Neural progenitor cell (in vitro differentiated cells): ENCODE measurements at regions not wholly inside any gene's neighbourhood (a gene's known extent, or its start where the extent isn't known, plus 50 kb on each side); places are given as distances from the start of the nearest gene placed in this dataset.

Experiments
- DNase-seq: peaks from one replicate; pipeline ENCODE4 v3.0.0-alpha.2; 2016; ENCODE audit warnings: low spot score
- H2AFZ ChIP-seq: fragments of 200-600 bp; sonication (generic); replicated peaks from 2 replicates; pipeline ENCODE4 v1.6.1; 2016; ENCODE audit warnings: antibody characterized with exemption
- H3F3A ChIP-seq: fragments of 200-600 bp; sonication (generic); 2 replicates; pipeline ENCODE4 v1.6.1; 2016; ENCODE audit warnings: antibody characterized with exemption, low read depth
- H3K27ac ChIP-seq: fragments of 200-600 bp; sonication (generic); 2 replicates; pipeline ENCODE4 v1.5.1; 2016; ENCODE audit warnings: mild to moderate bottlenecking
- H3K27me3 ChIP-seq: fragments of 200-600 bp; sonication (generic); 2 replicates; pipeline ENCODE4 v1.6.1; 2016; ENCODE audit warnings: mild to moderate bottlenecking, moderate library complexity
- H3K36me3 ChIP-seq: fragments of 200-600 bp; sonication (generic); 2 replicates; pipeline ENCODE4 v1.5.1; 2016
- H3K4me1 ChIP-seq: fragments of 200-600 bp; sonication (generic); 2 replicates; pipeline ENCODE4 v1.6.1; 2016; ENCODE audit warnings: mixed run types
- H3K4me2 ChIP-seq: fragments of 200-600 bp; sonication (generic); 2 replicates; pipeline ENCODE4 v1.6.1; 2016
- H3K4me3 ChIP-seq: fragments of 200-600 bp; sonication (generic); 2 replicates; pipeline ENCODE4 v1.5.1; 2016
- H3K79me2 ChIP-seq: fragments of 200-600 bp; sonication (generic); 2 replicates; pipeline ENCODE4 v1.6.1; 2016; ENCODE audit warnings: low read depth
- H3K9ac ChIP-seq: fragments of 200-600 bp; sonication (generic); 2 replicates; pipeline ENCODE4 v1.6.1; 2016
- H3K9me3 ChIP-seq: fragments of 200-600 bp; sonication (generic); 2 replicates; pipeline ENCODE4 v1.5.1; 2016; ENCODE audit warnings: low read depth
- H4K20me1 ChIP-seq: fragments of 200-600 bp; sonication (generic); 2 replicates; pipeline ENCODE4 v1.6.1; 2016; ENCODE audit warnings: low read depth
- H3K27ac Mint-ChIP-seq: 3 replicates; pipeline ENCODE4 v1.8.0; 2021; ENCODE audit warnings: mixed read lengths
- H3K27me3 Mint-ChIP-seq: 2 replicates; pipeline ENCODE4 v1.8.0; 2022; ENCODE audit warnings: low read depth, mild to moderate bottlenecking, inconsistent platforms, moderate library complexity, mixed read lengths; ENCODE audit not compliant: insufficient read depth
- H3K36me3 Mint-ChIP-seq: 3 replicates; pipeline ENCODE4 v1.8.0; 2021; ENCODE audit warnings: mixed read lengths
- H3K4me1 Mint-ChIP-seq: 3 replicates; pipeline ENCODE4 v1.8.0; 2021; ENCODE audit warnings: mixed read lengths
- H3K4me3 Mint-ChIP-seq: 3 replicates; pipeline ENCODE4 v1.8.0; 2021; ENCODE audit warnings: mild to moderate bottlenecking, moderate library complexity, mixed read lengths
- H3K9me3 Mint-ChIP-seq: 3 replicates; pipeline ENCODE4 v1.8.0; 2020; ENCODE audit warnings: mixed read lengths
- EZH2 ChIP-seq: fragments of 200-600 bp; sonication (generic); IDR thresholded peaks from 2 replicates; pipeline ENCODE4 v1.6.1; 2017; ENCODE audit warnings: antibody characterized with exemption, mild to moderate bottlenecking, moderate library complexity
- EZH2phosphoT487 ChIP-seq: fragments of 200-600 bp; sonication (generic); IDR thresholded peaks from 2 replicates; pipeline ENCODE4 v1.6.1; 2017; ENCODE audit warnings: antibody characterized with exemption
- TF ChIP-seq, protein P1 (sequence below): fragments of 200-600 bp; sonication (generic); IDR thresholded peaks from 2 replicates; pipeline ENCODE4 v1.5.1; 2017; ENCODE audit warnings: antibody characterized with exemption, mild to moderate bottlenecking

DNA sequence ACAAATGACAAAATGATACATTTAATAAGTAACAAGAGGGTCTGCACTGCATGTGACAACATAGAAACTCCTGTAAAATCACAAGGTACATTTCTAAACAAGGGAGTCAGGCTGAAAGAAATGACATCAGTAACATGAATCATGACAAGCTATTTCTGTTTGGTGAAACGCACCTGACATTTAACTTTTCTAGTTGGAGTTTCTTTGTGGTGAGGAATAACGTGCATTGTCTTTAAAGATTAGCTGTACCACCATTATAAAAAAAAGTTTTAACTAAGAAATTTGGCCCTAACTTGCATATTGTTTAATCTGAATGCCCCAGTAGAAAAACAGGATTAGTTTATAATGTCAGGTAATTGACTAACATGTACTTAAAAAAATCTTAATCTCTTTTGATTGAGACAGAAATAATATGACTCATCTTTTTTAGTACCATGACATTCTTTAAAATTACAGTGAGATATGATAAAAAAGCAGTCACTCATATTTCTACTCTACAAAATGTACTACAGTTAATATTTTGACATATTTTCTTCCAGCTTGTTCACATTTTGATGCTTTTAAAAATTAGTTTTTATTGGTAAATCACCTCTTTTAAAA, 418.2 kb downstream of the KLF12 start:
- DNase-seq, result no peak
- no peak overlapping the region for H3K4me2 ChIP-seq
- H2AFZ ChIP-seq, result no peak overlapping the region
- Mint-ChIP-seq H3K36me3 (peaks cover 24% of the 10 kb centered on the region), H3K4me1 (no peaks in the 10 kb centered on the region), H3K4me3 (no peak overlapping the region), H3K27me3 (no peaks in the 10 kb centered on the region), H3K9me3 (no peaks in the 10 kb centered on the region), H3K27ac (no peak overlapping the region)
- H3F3A ChIP-seq, result no peaks in the 10 kb centered on the region
- H3K4me1 ChIP-seq, result no peaks in the 10 kb centered on the region
- TF ChIP-seq EZH2phosphoT487 (no peak), EZH2 (no peak)
- TF ChIP-seq, protein P1, sequence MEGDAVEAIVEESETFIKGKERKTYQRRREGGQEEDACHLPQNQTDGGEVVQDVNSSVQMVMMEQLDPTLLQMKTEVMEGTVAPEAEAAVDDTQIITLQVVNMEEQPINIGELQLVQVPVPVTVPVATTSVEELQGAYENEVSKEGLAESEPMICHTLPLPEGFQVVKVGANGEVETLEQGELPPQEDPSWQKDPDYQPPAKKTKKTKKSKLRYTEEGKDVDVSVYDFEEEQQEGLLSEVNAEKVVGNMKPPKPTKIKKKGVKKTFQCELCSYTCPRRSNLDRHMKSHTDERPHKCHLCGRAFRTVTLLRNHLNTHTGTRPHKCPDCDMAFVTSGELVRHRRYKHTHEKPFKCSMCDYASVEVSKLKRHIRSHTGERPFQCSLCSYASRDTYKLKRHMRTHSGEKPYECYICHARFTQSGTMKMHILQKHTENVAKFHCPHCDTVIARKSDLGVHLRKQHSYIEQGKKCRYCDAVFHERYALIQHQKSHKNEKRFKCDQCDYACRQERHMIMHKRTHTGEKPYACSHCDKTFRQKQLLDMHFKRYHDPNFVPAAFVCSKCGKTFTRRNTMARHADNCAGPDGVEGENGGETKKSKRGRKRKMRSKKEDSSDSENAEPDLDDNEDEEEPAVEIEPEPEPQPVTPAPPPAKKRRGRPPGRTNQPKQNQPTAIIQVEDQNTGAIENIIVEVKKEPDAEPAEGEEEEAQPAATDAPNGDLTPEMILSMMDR, result no peak
- no peaks in the 10 kb centered on the region for H3K27me3 ChIP-seq
- H3K4me3 ChIP-seq, result no peak overlapping the region
- H3K9me3 ChIP-seq, result no peaks in the 10 kb centered on the region
- no peak overlapping the region for H3K9ac ChIP-seq
- no peaks in the 10 kb centered on the region for H4K20me1 ChIP-seq
- H3K27ac ChIP-seq, result no peak overlapping the region
- H3K36me3 ChIP-seq, result no peaks in the 10 kb centered on the region
- H3K79me2 ChIP-seq, result no peaks in the 10 kb centered on the region

DNA sequence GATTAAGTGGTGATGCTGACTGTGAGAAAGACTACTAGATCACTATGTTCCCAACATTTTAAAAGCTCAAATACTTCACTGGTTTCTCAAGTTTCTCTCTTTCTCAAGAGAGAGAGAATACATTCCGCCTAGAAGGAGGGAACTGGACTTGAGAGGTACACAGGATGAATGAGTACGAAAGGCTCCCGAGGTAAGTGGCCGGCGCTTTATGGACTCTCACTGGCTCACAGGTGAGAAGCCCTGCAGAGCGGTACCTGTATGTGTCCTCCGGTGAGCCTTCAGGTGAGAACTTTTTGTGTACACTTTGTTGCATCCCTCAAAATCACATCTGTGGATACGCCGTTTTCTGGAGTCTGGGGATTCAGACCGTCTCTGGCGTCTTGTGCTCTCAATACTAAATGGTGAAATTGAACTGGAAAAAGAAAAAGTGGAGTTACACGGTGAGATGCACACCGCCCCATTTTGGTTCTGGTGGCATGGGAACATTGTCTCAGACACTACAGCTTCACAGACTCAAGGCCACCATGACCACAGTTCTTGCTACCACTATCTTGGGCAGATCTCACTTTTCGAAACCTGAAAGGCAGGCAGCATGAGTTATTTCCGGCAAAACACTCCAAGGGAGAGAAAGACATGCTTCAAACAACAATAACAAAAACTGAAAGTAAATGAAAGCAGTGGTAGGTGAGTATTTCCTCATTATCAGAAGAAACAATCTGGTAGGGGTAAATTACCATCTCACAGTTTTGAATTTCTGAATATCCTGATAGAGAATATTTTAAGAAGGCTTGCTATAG, 418.9 kb downstream of the KLF12 start:
- Histone ChIP-seq H4K20me1 (no peaks in the 10 kb centered on the region), H3K27ac (no peak overlapping the region), H3K4me2 (no peak overlapping the region), H2AFZ (no peak overlapping the region), H3K79me2 (no peaks in the 10 kb centered on the region), H3K4me1 (no peaks in the 10 kb centered on the region), H3K4me3 (no peak overlapping the region), H3F3A (no peaks in the 10 kb centered on the region), H3K27me3 (no peaks in the 10 kb centered on the region), H3K9ac (no peak overlapping the region), H3K36me3 (no peaks in the 10 kb centered on the region), H3K9me3 (no peaks in the 10 kb centered on the region)
- no peak overlapping the region for H3K4me3 Mint-ChIP-seq
- no peak overlapping the region for H3K27ac Mint-ChIP-seq
- TF ChIP-seq, protein P1, result no peak
- TF ChIP-seq EZH2phosphoT487 (no peak), EZH2 (no peak)
- no peaks in the 10 kb centered on the region for H3K9me3 Mint-ChIP-seq
- no peaks in the 10 kb centered on the region for H3K27me3 Mint-ChIP-seq
- no peaks in the 10 kb centered on the region for H3K4me1 Mint-ChIP-seq
- no peak for DNase-seq
- H3K36me3 Mint-ChIP-seq, result peaks cover 27% of the 10 kb centered on the region

DNA sequence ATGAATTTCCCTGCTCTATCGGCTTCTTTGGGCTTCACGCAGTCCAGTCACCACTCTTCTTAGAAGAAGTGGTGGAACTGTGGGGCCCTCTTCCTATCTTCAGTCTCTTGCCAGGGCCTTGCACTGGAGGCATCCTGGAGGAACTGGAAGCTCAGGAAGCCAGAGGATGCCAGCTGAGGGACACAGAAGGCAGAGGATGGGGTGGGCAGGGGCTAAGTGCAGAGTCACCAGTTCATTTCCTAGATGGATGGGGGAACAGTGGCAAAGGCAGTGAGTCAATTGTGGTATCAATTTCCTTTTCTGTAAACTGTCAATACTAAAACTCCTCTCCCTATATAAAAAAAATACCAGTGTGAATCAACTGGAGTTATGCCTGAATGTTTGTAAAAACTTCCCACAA, 419.7 kb downstream of the KLF12 start:
- Histone ChIP-seq H3K27me3 (no peaks in the 10 kb centered on the region), H3K9ac (no peak overlapping the region), H3K36me3 (no peaks in the 10 kb centered on the region), H3K9me3 (no peaks in the 10 kb centered on the region), H3K27ac (no peak overlapping the region), H3K4me3 (no peak overlapping the region), H3K4me1 (no peaks in the 10 kb centered on the region), H3F3A (no peaks in the 10 kb centered on the region), H2AFZ (no peak overlapping the region), H3K79me2 (no peaks in the 10 kb centered on the region), H3K4me2 (no peak overlapping the region), H4K20me1 (no peaks in the 10 kb centered on the region)
- DNase-seq, result no peak
- Mint-ChIP-seq H3K9me3 (no peaks in the 10 kb centered on the region), H3K4me3 (no peak overlapping the region), H3K27me3 (no peaks in the 10 kb centered on the region), H3K36me3 (peaks cover 24% of the 10 kb centered on the region), H3K27ac (no peak overlapping the region), H3K4me1 (no peaks in the 10 kb centered on the region)
- TF ChIP-seq EZH2phosphoT487 (no peak), EZH2 (no peak)
- TF ChIP-seq, protein P1, result no peak
